ENCODE measurements at regions not wholly inside any gene's neighbourhood (a gene's known extent, or its start where the extent isn't known, plus 50 kb on each side); places are given as distances from the start of the nearest gene placed in this dataset.

- H4K20me1 ChIP-seq (ENCODE audit: insufficient read depth, low read length, poor library complexity, severe bottlenecking), result no peaks in the 10 kb centered on the region
- H3K79me2 ChIP-seq (ENCODE audit: insufficient read depth, low read length), result no peaks in the 10 kb centered on the region
- H3F3A ChIP-seq (ENCODE audit: low read depth), result no peaks in the 10 kb centered on the region
- no peaks in the 10 kb centered on the region for H3K36me3 ChIP-seq (ENCODE audit: insufficient read depth, low read length)
- no peaks in the 10 kb centered on the region for H3K27me3 ChIP-seq (ENCODE audit: insufficient read depth, low read length, poor library complexity, severe bottlenecking)
- no peaks in the 10 kb centered on the region for H3K9me2 ChIP-seq (replicated peaks; ENCODE audit: low read depth, low read length)
- no peaks in the 10 kb centered on the region for H3K9me3 ChIP-seq (ENCODE audit: insufficient read depth, low read depth, low read length)
- TF ChIP-seq CTCF (conservative IDR thresholded peaks at IDR 0.05; ENCODE audit: low read length), result no peak
- no peak for TF ChIP-seq EZH2phosphoT487 (IDR thresholded peaks at IDR 0.05; ENCODE audit: borderline replicate concordance)
- H3K4me1 ChIP-seq (ENCODE audit: insufficient read depth, low read length, poor library complexity, severe bottlenecking), result peaks cover 17% of the 10 kb centered on the region
- H3K4me2 ChIP-seq (ENCODE audit: low read depth, low read length, poor library complexity, severe bottlenecking), result no peak overlapping the region
- no peak overlapping the region for H3K9ac ChIP-seq (ENCODE audit: low read depth, low read length, poor library complexity, severe bottlenecking)
- peak overlapping the region; percentile 55; the same call in 1 of the 2 replicates for H2AFZ ChIP-seq (ENCODE audit: low read length)
- no peak overlapping the region for H3K4me3 ChIP-seq (ENCODE audit: low read length, poor library complexity, severe bottlenecking)
These were observed 249.9 kb downstream of the ALX1 start for GRCh38 chr12:85529896-85530295.

- no peaks in the 10 kb centered on the region for H3K36me3 ChIP-seq (ENCODE audit: insufficient read depth, low read length)
- no peaks in the 10 kb centered on the region for H3K27me3 ChIP-seq (ENCODE audit: insufficient read depth, low read length, poor library complexity, severe bottlenecking)
- no peaks in the 10 kb centered on the region for H3K9me3 ChIP-seq (ENCODE audit: insufficient read depth, low read depth, low read length)
- TF ChIP-seq EZH2phosphoT487 (IDR thresholded peaks at IDR 0.05; ENCODE audit: borderline replicate concordance) (no peak), CTCF (conservative IDR thresholded peaks at IDR 0.05; ENCODE audit: low read length) (no peak)
- no peaks in the 10 kb centered on the region for H3K9me2 ChIP-seq (replicated peaks; ENCODE audit: low read depth, low read length)
- no peaks in the 10 kb centered on the region for H4K20me1 ChIP-seq (ENCODE audit: insufficient read depth, low read length, poor library complexity, severe bottlenecking)
- peaks cover 17% of the 10 kb centered on the region for H3K4me1 ChIP-seq (ENCODE audit: insufficient read depth, low read length, poor library complexity, severe bottlenecking)
- H3F3A ChIP-seq (ENCODE audit: low read depth), result no peaks in the 10 kb centered on the region
- no peak overlapping the region for H3K4me2 ChIP-seq (ENCODE audit: low read depth, low read length, poor library complexity, severe bottlenecking)
- H3K4me3 ChIP-seq (ENCODE audit: low read length, poor library complexity, severe bottlenecking), result no peak overlapping the region
- H3K9ac ChIP-seq (ENCODE audit: low read depth, low read length, poor library complexity, severe bottlenecking), result no peak overlapping the region
- H2AFZ ChIP-seq (ENCODE audit: low read length), result peak overlapping the region; percentile 55; the same call in 1 of the 2 replicates
- no peaks in the 10 kb centered on the region for H3K79me2 ChIP-seq (ENCODE audit: insufficient read depth, low read length)
These were observed 250.4 kb downstream of the ALX1 start for GRCh38 chr12:85530456-85530855.

- 0 out of 2 replicates have a peak overlapping the region, but pooled peaks have one; percentile 34 for H2AFZ ChIP-seq (ENCODE audit: low read length)
- H3K36me3 ChIP-seq (ENCODE audit: insufficient read depth, low read length), result no peaks in the 10 kb centered on the region
- TF ChIP-seq EZH2phosphoT487 (IDR thresholded peaks at IDR 0.05; ENCODE audit: borderline replicate concordance), result no peak
- no peaks in the 10 kb centered on the region for H3K27me3 ChIP-seq (ENCODE audit: insufficient read depth, low read length, poor library complexity, severe bottlenecking)
- no peaks in the 10 kb centered on the region for H3F3A ChIP-seq (ENCODE audit: low read depth)
- peaks cover 17% of the 10 kb centered on the region for H3K4me1 ChIP-seq (ENCODE audit: insufficient read depth, low read length, poor library complexity, severe bottlenecking)
- H3K79me2 ChIP-seq (ENCODE audit: insufficient read depth, low read length), result no peaks in the 10 kb centered on the region
- H3K9ac ChIP-seq (ENCODE audit: low read depth, low read length, poor library complexity, severe bottlenecking), result no peak overlapping the region
- H4K20me1 ChIP-seq (ENCODE audit: insufficient read depth, low read length, poor library complexity, severe bottlenecking), result no peaks in the 10 kb centered on the region
- no peaks in the 10 kb centered on the region for H3K9me3 ChIP-seq (ENCODE audit: insufficient read depth, low read depth, low read length)
- no peak overlapping the region for H3K4me2 ChIP-seq (ENCODE audit: low read depth, low read length, poor library complexity, severe bottlenecking)
- H3K9me2 ChIP-seq (replicated peaks; ENCODE audit: low read depth, low read length), result no peaks in the 10 kb centered on the region
- no peak overlapping the region for H3K4me3 ChIP-seq (ENCODE audit: low read length, poor library complexity, severe bottlenecking)
These were observed 251.3 kb downstream of the ALX1 start for GRCh38 chr12:85531341-85531740.

- H3K9ac ChIP-seq (ENCODE audit: low read depth, low read length, poor library complexity, severe bottlenecking), result no peak overlapping the region
- H3K4me3 ChIP-seq (ENCODE audit: low read length, poor library complexity, severe bottlenecking), result no peak overlapping the region
- H3K4me1 ChIP-seq (ENCODE audit: insufficient read depth, low read length, poor library complexity, severe bottlenecking), result peaks cover 4% of the 10 kb centered on the region
- no peaks in the 10 kb centered on the region for H4K20me1 ChIP-seq (ENCODE audit: insufficient read depth, low read length, poor library complexity, severe bottlenecking)
- H3K36me3 ChIP-seq (ENCODE audit: insufficient read depth, low read length), result no peaks in the 10 kb centered on the region
- H3K79me2 ChIP-seq (ENCODE audit: insufficient read depth, low read length), result no peaks in the 10 kb centered on the region
- H3K27me3 ChIP-seq (ENCODE audit: insufficient read depth, low read length, poor library complexity, severe bottlenecking), result no peaks in the 10 kb centered on the region
- no peak for TF ChIP-seq EZH2phosphoT487 (IDR thresholded peaks at IDR 0.05; ENCODE audit: borderline replicate concordance)
- no peak for TF ChIP-seq CTCF (conservative IDR thresholded peaks at IDR 0.05; ENCODE audit: low read length)
- H3K9me2 ChIP-seq (replicated peaks; ENCODE audit: low read depth, low read length), result no peaks in the 10 kb centered on the region
- no peaks in the 10 kb centered on the region for H3K9me3 ChIP-seq (ENCODE audit: insufficient read depth, low read depth, low read length)
- no peak overlapping the region for H3K4me2 ChIP-seq (ENCODE audit: low read depth, low read length, poor library complexity, severe bottlenecking)
- 0 out of 2 replicates have a peak overlapping the region, but pooled peaks have one; percentile 23 for H2AFZ ChIP-seq (ENCODE audit: low read length)
- H3F3A ChIP-seq (ENCODE audit: low read depth), result no peaks in the 10 kb centered on the region
These were observed 269.6 kb downstream of the ALX1 start for GRCh38 chr12:85549640-85550039.

Measured in Loucy (cell line).